Neutrophil (primary cell): ENCODE measurements at regions not wholly inside any gene's neighbourhood (a gene's known extent, or its start where the extent isn't known, plus 50 kb on each side); places are given as distances from the start of the nearest gene placed in this dataset.
"Not testable (repeated sequence)": the region's sequence is repeated elsewhere in the genome, so short reads cannot be mapped to it uniquely, and the experiment has no call there.

Experiments
- H3K27ac ChIP-seq: fragments of 200-600 bp; sonication (generic); 2 replicates; pipeline ENCODE4 v1.5.1; 2016; ENCODE audit warnings: mild to moderate bottlenecking, moderate library complexity
- H3K27me3 ChIP-seq: fragments of 200-600 bp; sonication (generic); 2 replicates; pipeline ENCODE4 v1.6.0; 2016; ENCODE audit warnings: mild to moderate bottlenecking
- H3K36me3 ChIP-seq: fragments of 200-600 bp; sonication (generic); 2 replicates; pipeline ENCODE4 v1.5.1; 2017
- H3K4me1 ChIP-seq, 2 experiments: fragments of 200-600 bp in 1 of 2; sonication (generic) in 1 of 2; 1 replicate in 1 of 2; 2 replicates in 1 of 2; pipeline versions ENCODE4 v1.5.1 to v1.6.1; 2013 to 2016; ENCODE audit warnings: low read depth in 1 of 2, low read length in 1 of 2, mild to moderate bottlenecking in 1 of 2, moderate library complexity in 1 of 2; ENCODE audit not compliant: control insufficient read depth in 1 of 2, insufficient read depth in 1 of 2
- H3K4me3 ChIP-seq, 2 experiments: fragments of 200-600 bp in 1 of 2; sonication (generic) in 1 of 2; 1 replicate in 1 of 2; 2 replicates in 1 of 2; pipeline ENCODE4 v1.5.1; 2013 to 2016; ENCODE audit warnings: low read depth in 1 of 2, low read length in 1 of 2, mild to moderate bottlenecking in 1 of 2, moderate library complexity in 1 of 2
- H3K9me3 ChIP-seq: fragments of 200-600 bp; sonication (generic); 2 replicates; pipeline ENCODE4 v1.5.1; 2016
- TF ChIP-seq, protein P1 (sequence below): fragments of 200-600 bp; sonication (generic); IDR thresholded peaks from 2 replicates; pipeline ENCODE4 v1.5.1; 2016; ENCODE audit warnings: antibody characterized with exemption

GRCh38 chr9:129548571-129549135, 72.2 kb downstream of the C9orf50 start:
- H3K4me1 ChIP-seq: peaks cover 24 to 29% of the 10 kb centered on the region in 2 experiments
- H3K27me3 ChIP-seq: peaks cover 35% of the 10 kb centered on the region
- H3K4me3 ChIP-seq: no peak overlapping the region
- H3K27ac ChIP-seq: no peak overlapping the region
- no peaks in the 10 kb centered on the region for H3K36me3 ChIP-seq
- no peaks in the 10 kb centered on the region for H3K9me3 ChIP-seq
- TF ChIP-seq, protein P1, sequence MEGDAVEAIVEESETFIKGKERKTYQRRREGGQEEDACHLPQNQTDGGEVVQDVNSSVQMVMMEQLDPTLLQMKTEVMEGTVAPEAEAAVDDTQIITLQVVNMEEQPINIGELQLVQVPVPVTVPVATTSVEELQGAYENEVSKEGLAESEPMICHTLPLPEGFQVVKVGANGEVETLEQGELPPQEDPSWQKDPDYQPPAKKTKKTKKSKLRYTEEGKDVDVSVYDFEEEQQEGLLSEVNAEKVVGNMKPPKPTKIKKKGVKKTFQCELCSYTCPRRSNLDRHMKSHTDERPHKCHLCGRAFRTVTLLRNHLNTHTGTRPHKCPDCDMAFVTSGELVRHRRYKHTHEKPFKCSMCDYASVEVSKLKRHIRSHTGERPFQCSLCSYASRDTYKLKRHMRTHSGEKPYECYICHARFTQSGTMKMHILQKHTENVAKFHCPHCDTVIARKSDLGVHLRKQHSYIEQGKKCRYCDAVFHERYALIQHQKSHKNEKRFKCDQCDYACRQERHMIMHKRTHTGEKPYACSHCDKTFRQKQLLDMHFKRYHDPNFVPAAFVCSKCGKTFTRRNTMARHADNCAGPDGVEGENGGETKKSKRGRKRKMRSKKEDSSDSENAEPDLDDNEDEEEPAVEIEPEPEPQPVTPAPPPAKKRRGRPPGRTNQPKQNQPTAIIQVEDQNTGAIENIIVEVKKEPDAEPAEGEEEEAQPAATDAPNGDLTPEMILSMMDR: no peak

GRCh38 chr9:129547869-129548570, 72.9 kb downstream of the C9orf50 start:
- no peaks in the 10 kb centered on the region for H3K36me3 ChIP-seq
- H3K27ac ChIP-seq: no peak overlapping the region
- TF ChIP-seq, protein P1: no peak
- no peaks in the 10 kb centered on the region for H3K9me3 ChIP-seq
- peaks cover 28 to 30% of the 10 kb centered on the region in 2 experiments for H3K4me1 ChIP-seq
- no peak overlapping the region for H3K4me3 ChIP-seq
- peaks cover 35% of the 10 kb centered on the region for H3K27me3 ChIP-seq

DNA sequence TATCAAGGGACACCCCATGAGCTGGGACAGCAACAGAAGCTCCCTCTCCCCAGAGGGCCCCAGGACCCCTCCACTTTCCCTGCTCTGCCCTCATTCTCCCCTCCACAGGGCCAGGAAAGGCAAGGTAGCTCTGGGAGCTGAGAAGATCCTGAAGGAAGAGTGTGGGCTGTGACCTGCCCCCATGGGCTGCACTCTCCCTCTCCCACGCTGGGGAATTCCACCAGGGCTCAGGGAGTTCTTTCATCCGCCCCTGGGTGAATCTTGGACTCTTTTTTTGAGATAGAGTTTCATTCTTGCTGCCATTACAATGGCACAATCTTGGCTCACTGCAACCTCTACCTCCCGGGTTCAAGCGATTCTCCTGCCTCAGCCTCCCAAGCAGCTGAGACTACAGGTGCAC, 73.8 kb downstream of the C9orf50 start:
- Histone ChIP-seq H3K27ac (no peak overlapping the region), H3K4me3 (no peak overlapping the region), H3K36me3 (no peaks in the 10 kb centered on the region), H3K4me1 (peaks cover 38 to 39% of the 10 kb centered on the region in 2 experiments), H3K9me3 (no peaks in the 10 kb centered on the region), H3K27me3 (peaks cover 35% of the 10 kb centered on the region)
- TF ChIP-seq, protein P1: no peak

GRCh38 chr9:129545876-129546275, 75.0 kb downstream of the C9orf50 start:
- not testable (repeated sequence) for H3K27ac ChIP-seq, H3K4me3 ChIP-seq, H3K36me3 ChIP-seq, H3K9me3 ChIP-seq
- H3K27me3 ChIP-seq: peaks cover 26% of the 10 kb centered on the region
- peaks cover 41 to 47% of the 10 kb centered on the region in 2 experiments for H3K4me1 ChIP-seq

DNA sequence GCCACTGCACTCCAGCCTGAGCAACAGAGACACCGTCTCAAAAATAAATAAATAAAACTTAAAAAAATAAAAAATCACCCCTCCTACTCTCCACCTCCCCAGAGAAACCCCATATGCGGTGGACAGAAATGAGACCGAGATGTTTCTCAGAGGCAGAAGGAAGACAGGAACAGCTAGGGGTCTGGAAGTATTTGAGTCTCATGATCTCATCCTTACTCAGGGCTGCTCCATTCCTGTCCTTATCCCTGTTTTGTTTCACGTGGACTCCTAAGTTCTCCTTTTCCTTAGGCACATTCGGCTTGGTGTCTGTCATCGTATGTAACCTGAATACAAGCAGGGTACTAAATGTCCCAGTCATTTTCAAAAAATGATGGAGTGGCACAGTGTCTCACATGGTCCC, 76.1 kb downstream of the C9orf50 start:
- Histone ChIP-seq H3K4me1 (peaks cover 32 to 40% of the 10 kb centered on the region in 2 experiments), H3K9me3 (no peaks in the 10 kb centered on the region), H3K27me3 (peaks cover 14% of the 10 kb centered on the region), H3K27ac (no peak overlapping the region), H3K36me3 (no peaks in the 10 kb centered on the region), H3K4me3 (no peak overlapping the region)
- TF ChIP-seq, protein P1: no peak

GRCh38 chr9:129542741-129543140, 78.2 kb downstream of the C9orf50 start:
- Histone ChIP-seq H3K4me1 (peaks cover 29 to 36% of the 10 kb centered on the region in 2 experiments), H3K4me3 (no peak overlapping the region), H3K9me3 (no peaks in the 10 kb centered on the region), H3K36me3 (no peaks in the 10 kb centered on the region), H3K27me3 (no peaks in the 10 kb centered on the region), H3K27ac (peak overlapping the region; percentile 66)
- TF ChIP-seq, protein P1: no peak
